Duodenal mucosa (tissue), 2 donors: ENCODE measurements at regions not wholly inside any gene's neighbourhood (a gene's known extent, or its start where the extent isn't known, plus 50 kb on each side); places are given as distances from the start of the nearest gene placed in this dataset.
"Not testable (repeated sequence)": the region's sequence is repeated elsewhere in the genome, so short reads cannot be mapped to it uniquely, and the experiment has no call there.

Experiments
- H3K27ac ChIP-seq: one replicate; pipeline ENCODE4 v1.7.0; 2013; ENCODE audit warnings: low read depth, low read length
- H3K27me3 ChIP-seq, 2 donors: one replicate each; pipeline ENCODE4 v1.7.0; 2013; ENCODE audit warnings: low read length in 2 of 2, control low read depth in 1 of 2; ENCODE audit not compliant: insufficient read depth in 2 of 2, control insufficient read depth in 1 of 2
- H3K36me3 ChIP-seq, 2 donors: one replicate each; pipeline ENCODE4 v1.7.0; 2013; ENCODE audit warnings: low read length in 2 of 2, control low read depth in 1 of 2; ENCODE audit not compliant: insufficient read depth in 2 of 2, control insufficient read depth in 1 of 2
- H3K4me1 ChIP-seq, 2 donors: one replicate each; pipeline ENCODE4 v1.7.0; 2013; ENCODE audit warnings: low read length in 2 of 2, control low read depth in 1 of 2; ENCODE audit not compliant: insufficient read depth in 2 of 2, control insufficient read depth in 1 of 2
- H3K4me3 ChIP-seq, 2 donors: one replicate each; pipeline ENCODE4 v1.7.0; 2013; ENCODE audit warnings: low read length in 2 of 2, low read depth in 1 of 2
- H3K9ac ChIP-seq, 2 donors: one replicate each; pipeline ENCODE4 v1.7.0; 2013; ENCODE audit warnings: low read length in 2 of 2, low read depth in 1 of 2
- H3K9me3 ChIP-seq, 2 donors: one replicate each; pipeline ENCODE4 v1.7.0; 2013; ENCODE audit warnings: low read length in 2 of 2, control low read depth in 1 of 2; ENCODE audit not compliant: control insufficient read depth in 1 of 2

DNA sequence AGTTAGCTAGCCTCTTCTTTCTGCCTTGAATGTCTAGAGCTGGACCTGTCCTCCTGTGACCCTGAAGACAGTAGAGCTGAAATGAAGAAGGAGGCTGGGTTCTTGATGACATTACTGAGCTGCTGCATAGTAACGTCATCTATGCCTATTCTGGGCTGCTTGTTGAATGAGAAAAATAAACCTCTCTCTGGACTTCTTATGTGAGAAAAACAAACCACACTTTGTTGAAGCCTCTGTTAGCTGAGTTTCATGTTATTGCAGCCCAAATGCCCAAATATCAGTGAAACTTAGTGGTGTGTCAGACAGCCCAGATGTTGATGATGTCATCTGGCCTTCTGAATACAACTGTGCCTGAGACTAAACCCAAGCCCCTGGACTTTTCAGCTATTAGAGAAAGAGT, 67.0 kb upstream of the MAX start:
- Histone ChIP-seq H3K27ac (peak overlapping the region; percentile 46), H3K4me1 (peaks cover 0 to 7% of the 10 kb centered on the region in 2 donors), H3K9ac (no peak overlapping the region), H3K27me3 (peaks cover 0 to 11% of the 10 kb centered on the region in 2 donors), H3K9me3 (peaks cover 0 to 1% of the 10 kb centered on the region in 2 donors), H3K4me3 (no peak overlapping the region), H3K36me3 (no peaks in the 10 kb centered on the region)

DNA sequence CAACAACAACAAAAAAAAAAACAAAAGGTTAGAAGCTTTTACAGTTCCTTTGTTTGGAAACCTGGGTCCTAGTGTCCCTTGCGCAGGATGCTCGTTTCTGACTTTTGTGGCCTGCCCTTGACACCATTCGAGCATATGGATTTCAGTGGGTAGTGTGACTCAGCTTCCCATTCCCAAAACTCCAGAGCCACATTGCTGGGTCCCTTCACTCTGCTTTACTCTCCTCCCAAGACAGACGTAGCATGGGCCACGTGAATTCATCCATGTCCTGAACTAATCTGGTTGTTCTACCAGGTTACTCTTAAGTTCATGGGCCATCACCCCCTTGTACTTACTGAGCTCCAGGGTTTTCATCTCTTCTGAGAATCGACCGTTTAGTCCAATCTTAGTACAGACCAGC, 68.0 kb upstream of the MAX start:
- Histone ChIP-seq H3K27ac (no peak overlapping the region), H3K36me3 (no peaks in the 10 kb centered on the region), H3K4me1 (peaks cover 0 to 7% of the 10 kb centered on the region in 2 donors), H3K9me3 (peaks cover 0 to 1% of the 10 kb centered on the region in 2 donors), H3K27me3 (peaks cover 0 to 11% of the 10 kb centered on the region in 2 donors), H3K4me3 (peak overlapping the region; percentile 52 to 60), H3K9ac (no peak overlapping the region)

DNA sequence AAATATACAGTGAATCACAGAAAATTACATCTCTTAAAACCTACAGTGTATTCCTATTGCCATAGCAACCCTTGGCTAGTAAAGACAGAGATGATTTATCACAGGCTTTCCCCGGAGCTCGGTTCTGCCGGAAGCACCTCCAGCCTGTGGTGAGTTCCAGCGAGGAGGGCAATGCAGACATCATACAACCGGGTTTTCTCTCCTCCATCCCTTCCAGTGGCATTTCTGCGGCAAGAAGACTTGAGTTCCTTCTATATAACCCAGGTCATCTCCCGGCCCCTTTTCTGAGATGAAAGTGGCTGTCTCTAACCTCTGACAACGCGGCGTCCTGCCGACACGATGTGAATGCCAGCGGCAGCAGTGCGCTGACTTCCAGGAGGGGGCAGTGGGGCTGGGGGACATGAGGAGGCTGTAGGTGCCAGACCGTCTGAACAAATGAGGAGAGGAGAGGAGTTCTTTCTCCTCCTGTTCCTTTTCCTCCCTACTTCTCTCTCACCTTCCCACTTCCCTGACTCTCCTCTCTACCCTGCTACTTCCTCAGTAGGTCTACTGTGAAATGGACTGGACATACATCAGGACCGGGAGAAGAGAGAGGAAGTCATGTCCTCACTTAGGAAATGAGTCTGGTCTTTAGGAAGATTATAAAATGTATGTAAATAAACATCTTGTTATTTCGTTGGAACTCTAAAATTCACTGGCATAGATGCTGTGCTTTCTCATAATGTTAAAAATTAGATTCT, 68.6 kb upstream of the MAX start:
- no peak overlapping the region for H3K27ac ChIP-seq
- H3K4me1 ChIP-seq, result peaks cover 0 to 7% of the 10 kb centered on the region in 2 donors
- peaks cover 0 to 11% of the 10 kb centered on the region in 2 donors for H3K27me3 ChIP-seq
- H3K4me3 ChIP-seq, result peak overlapping the region; percentile 52 to 60
- H3K9ac ChIP-seq, result peak overlapping the region in 1 of 2 donors; percentile 12
- no peaks in the 10 kb centered on the region for H3K36me3 ChIP-seq
- H3K9me3 ChIP-seq, result peaks cover 0 to 1% of the 10 kb centered on the region in 2 donors

DNA sequence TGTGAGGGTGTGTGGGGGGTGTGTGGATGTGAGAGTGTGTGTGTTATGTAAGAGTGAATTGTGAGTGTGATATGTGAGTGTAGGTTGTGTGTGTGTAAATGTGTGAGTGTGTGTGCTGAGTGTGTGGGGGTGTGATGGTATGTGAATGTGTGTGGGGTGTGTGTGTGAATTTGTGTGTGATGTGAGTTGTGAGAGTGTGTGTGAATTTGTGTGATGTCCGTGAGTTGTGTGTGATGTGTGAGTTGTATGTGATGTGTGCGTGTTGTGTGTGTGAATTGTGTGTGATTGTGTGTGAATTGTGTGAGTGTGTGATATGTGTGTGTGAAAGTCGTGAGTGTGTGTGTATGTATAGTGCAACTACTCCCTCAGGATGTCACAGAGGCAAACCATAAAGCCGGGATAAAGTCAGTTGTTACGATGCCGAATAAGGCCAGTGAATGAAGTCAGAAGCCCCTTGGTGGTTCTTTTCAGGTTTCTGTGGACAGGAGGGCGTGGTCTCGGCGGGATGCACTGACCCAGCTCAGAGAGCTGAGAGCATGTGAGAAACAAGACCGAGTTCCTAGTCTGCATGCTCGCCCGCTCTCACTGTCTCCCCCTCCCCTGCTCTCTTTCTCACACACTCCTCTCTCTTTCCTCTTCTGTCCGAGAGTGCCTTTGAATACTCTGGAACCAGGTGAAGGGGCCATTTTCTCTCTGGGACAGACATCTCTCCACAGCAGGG, 71.8 kb upstream of the MAX start:
- H3K4me1 ChIP-seq, result peaks cover 0 to 7% of the 10 kb centered on the region in 2 donors
- H3K27me3 ChIP-seq, result peaks cover 0 to 11% of the 10 kb centered on the region in 2 donors
- no peak overlapping the region for H3K4me3 ChIP-seq
- H3K9ac ChIP-seq, result no peak overlapping the region
- no peaks in the 10 kb centered on the region for H3K36me3 ChIP-seq
- no peak overlapping the region for H3K27ac ChIP-seq
- H3K9me3 ChIP-seq, result no peaks in the 10 kb centered on the region

DNA sequence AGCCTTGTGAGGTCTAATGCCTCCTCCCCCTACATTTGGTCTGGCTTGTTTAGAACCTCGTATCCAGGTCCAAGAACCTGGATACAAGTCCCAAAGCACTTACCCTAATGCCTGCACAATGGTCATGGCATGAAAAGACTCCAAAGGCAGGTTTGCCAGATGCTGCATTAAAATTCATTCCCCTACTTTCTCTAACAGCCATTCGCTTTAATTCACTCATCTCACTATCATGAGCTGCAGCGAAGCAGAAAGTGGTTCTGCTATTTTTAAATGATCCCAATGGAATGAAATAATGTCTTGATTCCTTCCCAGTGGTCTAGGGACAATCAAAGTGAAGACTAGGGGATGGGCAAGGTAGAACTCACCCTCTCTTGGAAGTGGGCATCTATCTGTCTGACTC, 72.5 kb upstream of the MAX start:
- H3K9ac ChIP-seq, result no peak overlapping the region
- no peaks in the 10 kb centered on the region for H3K36me3 ChIP-seq
- no peak overlapping the region for H3K4me3 ChIP-seq
- no peak overlapping the region for H3K27ac ChIP-seq
- H3K9me3 ChIP-seq, result no peaks in the 10 kb centered on the region
- H3K27me3 ChIP-seq, result peaks cover 0 to 11% of the 10 kb centered on the region in 2 donors
- peaks cover 0 to 8% of the 10 kb centered on the region in 2 donors for H3K4me1 ChIP-seq

DNA sequence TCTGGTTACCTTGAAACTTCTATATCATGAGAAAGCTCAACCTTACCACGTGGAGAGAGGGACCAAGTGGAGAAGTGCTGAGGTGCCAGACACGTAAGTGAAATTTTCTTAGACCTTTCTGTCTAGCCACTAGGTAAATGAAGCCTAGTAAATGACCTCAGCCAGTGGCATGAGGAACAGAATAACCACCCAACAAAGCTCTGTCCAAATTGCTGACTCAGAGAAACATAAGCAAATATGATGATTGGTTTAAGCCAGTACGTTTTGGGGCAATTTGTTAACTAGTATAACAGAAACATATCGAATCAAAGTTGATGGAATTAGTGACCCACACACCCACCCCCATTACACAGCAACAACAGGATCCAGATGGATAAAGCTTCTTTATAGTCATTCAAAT, 75.2 kb upstream of the MAX start:
- Histone ChIP-seq H3K9ac (no peak overlapping the region), H3K27ac (no peak overlapping the region), H3K27me3 (no peaks in the 10 kb centered on the region), H3K4me3 (no peak overlapping the region), H3K4me1 (peaks cover 9% of the 10 kb centered on the region in 2 donors), H3K9me3 (peaks cover 0 to 12% of the 10 kb centered on the region in 2 donors), H3K36me3 (no peaks in the 10 kb centered on the region)

DNA sequence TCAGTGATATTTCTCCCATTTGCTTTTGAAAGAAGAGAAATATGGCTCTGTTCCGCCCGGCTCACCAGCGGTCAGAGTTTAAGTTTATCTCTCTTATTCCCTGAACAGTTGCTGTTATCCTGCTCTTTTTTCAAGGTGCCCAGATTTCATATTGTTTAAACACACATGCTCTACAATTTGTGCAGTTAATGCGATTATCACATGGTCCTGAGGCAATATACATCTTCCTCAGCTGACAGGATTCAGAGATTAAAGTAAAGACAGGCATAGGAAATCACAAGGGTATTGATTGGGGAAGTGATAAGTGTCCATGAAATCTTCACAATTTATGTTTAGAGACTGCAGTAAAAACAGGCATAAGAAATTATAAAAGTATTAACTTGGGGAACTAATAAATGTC, 76.9 kb upstream of the MAX start:
- H3K9ac ChIP-seq, H3K27ac ChIP-seq, H3K4me1 ChIP-seq, H3K27me3 ChIP-seq, H3K36me3 ChIP-seq, H3K4me3 ChIP-seq: not testable (repeated sequence)
- H3K9me3 ChIP-seq, result peaks cover 0 to 12% of the 10 kb centered on the region in 2 donors

DNA sequence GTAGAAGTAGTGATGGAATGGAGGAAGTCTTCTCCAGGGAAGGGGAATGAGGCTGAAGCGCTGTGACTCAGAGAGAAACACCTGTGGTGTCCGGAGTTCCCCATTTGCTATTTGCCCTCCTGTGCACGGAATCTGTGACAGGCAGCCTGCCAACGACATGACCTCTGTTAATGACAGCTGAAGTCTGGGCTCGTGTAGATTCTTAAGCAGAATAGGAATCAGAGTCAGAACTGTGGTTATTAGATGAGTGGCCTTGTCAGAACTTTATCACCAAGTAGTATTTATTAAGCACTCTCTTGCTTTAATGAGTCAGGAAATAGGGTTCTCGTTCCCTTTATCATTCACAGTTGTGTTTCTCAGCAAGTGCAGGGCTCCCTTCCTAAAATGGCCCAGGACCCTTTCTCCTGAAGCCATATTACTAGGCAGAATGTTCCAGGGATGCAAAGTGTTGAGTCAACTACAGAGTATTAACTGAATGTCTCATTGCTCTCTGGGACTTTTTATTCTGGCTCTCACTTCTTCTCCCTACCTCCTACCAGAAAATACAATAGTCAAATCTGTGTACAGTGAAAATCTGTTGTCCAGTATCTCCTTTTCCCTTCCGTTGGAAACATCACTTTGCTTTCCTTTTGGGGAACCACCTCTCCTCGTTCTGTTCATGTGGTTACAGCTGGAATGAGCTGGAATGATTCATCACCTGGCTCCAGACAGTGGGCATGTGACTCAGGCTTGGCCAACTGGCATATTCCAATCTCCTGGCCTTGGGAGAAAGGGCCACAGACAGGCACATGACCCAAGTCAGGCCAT, 77.8 kb upstream of the MAX start:
- Histone ChIP-seq H3K4me1 (peaks cover 9% of the 10 kb centered on the region in 2 donors), H3K27me3 (no peaks in the 10 kb centered on the region), H3K9me3 (peaks cover 0 to 12% of the 10 kb centered on the region in 2 donors), H3K4me3 (no peak overlapping the region), H3K36me3 (no peaks in the 10 kb centered on the region), H3K27ac (no peak overlapping the region), H3K9ac (no peak overlapping the region)

DNA sequence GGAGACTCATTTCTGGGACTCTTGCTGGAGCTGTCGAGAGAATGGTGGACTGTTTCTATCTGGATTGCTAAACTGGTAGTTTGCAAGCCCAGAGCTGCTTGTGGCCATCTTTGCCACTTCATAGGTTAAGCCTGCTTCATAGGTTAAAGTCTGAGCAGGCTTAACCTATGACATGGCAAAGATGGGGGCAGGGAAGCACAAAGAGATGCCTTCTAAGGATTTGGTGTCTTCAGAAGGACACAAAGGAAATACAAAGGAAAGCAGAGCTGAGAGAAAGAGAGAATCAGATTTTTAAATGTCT, 78.4 kb upstream of the MAX start:
- no peak overlapping the region for H3K4me3 ChIP-seq
- no peak overlapping the region for H3K27ac ChIP-seq
- peaks cover 0 to 12% of the 10 kb centered on the region in 2 donors for H3K9me3 ChIP-seq
- no peak overlapping the region for H3K9ac ChIP-seq
- no peaks in the 10 kb centered on the region for H3K36me3 ChIP-seq
- no peaks in the 10 kb centered on the region for H3K27me3 ChIP-seq
- peaks cover 9% of the 10 kb centered on the region in 2 donors for H3K4me1 ChIP-seq
